Calu3 (cell line): ENCODE measurements at regions not wholly inside any gene's neighbourhood (a gene's known extent, or its start where the extent isn't known, plus 50 kb on each side); places are given as distances from the start of the nearest gene placed in this dataset.

Experiments
- BruUV-seq: library from RNA; stranded (reverse); fragments of 400-500 nt; replicated peaks from 2 replicates; lab custom pipeline; 2021; lab: Mats Ljungman, UMichigan
- CTCF ChIA-PET: fragments of 300-600 bp; sonication (Branson Sonifier 250); formaldehyde crosslinking; loops from one replicate; lab custom pipeline; 2022; ENCODE audit warnings: antibody characterized with exemption; lab: Charles Lee
- DNase-seq: peaks from one replicate; pipeline ENCODE4 v3.0.0; 2022
- H3K27ac Mint-ChIP-seq: one replicate; pipeline ENCODE4 v1.8.0; 2022; ENCODE audit warnings: mixed read lengths; ENCODE audit not compliant: unreplicated experiment
- H3K27me3 Mint-ChIP-seq: one replicate; pipeline ENCODE4 v1.8.0; 2022; ENCODE audit warnings: mixed read lengths; ENCODE audit not compliant: unreplicated experiment
- H3K36me3 Mint-ChIP-seq: one replicate; pipeline ENCODE4 v1.8.0; 2022; ENCODE audit warnings: mild to moderate bottlenecking, moderate library complexity, mixed read lengths; ENCODE audit not compliant: insufficient read depth, unreplicated experiment
- H3K4me1 Mint-ChIP-seq: one replicate; pipeline ENCODE4 v1.8.0; 2022; ENCODE audit warnings: mild to moderate bottlenecking, low read depth, mixed read lengths; ENCODE audit not compliant: unreplicated experiment
- H3K4me3 Mint-ChIP-seq: one replicate; pipeline ENCODE4 v1.8.0; 2022; ENCODE audit warnings: mild to moderate bottlenecking, low read depth, moderate library complexity, mixed read lengths; ENCODE audit not compliant: unreplicated experiment
- H3K9me3 Mint-ChIP-seq: one replicate; pipeline ENCODE4 v1.8.0; 2022; ENCODE audit warnings: low read depth, mixed read lengths; ENCODE audit not compliant: unreplicated experiment
- intact Hi-C: fragments of 100-400 bp; cut with micrococcal nuclease; formaldehyde crosslinking; loops from one replicate; pipeline ENCODE4 v1.10.0; 2022; ENCODE audit not compliant: unreplicated experiment
- TF ChIP-seq, protein P1 (sequence below): fragments of 200-600 bp; IDR thresholded peaks from one replicate; pipeline ENCODE4 v1.8.0; 2022; ENCODE audit warnings: antibody characterized with exemption; ENCODE audit not compliant: unreplicated experiment

DNA sequence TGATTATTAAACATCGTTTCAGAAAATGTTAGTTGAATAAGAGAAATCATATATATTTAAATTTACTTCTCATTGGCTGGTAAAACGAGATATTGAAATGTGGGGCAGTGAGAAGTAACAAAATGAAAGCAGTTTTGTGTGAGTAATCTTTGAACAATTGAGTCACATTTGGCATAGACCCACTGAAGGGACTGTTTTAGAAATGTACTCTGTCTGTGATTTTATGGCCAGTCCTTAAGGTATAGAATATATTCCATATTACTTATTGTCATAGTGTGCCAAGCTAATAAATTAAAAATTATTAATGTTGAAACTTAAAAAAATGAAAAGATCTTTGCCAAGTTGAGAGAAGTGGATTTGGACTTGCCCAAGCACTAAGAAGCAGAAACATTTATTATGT is 222.4 kb upstream of the COL3A1 start:
- intact Hi-C loops: no loop called here
- Mint-ChIP-seq H3K4me1 (peaks cover 6% of the 10 kb centered on the region), H3K36me3 (no peaks in the 10 kb centered on the region), H3K9me3 (no peaks in the 10 kb centered on the region), H3K27me3 (no peaks in the 10 kb centered on the region), H3K27ac (no peak overlapping the region), H3K4me3 (no peak overlapping the region)
- TF ChIP-seq, protein P1, sequence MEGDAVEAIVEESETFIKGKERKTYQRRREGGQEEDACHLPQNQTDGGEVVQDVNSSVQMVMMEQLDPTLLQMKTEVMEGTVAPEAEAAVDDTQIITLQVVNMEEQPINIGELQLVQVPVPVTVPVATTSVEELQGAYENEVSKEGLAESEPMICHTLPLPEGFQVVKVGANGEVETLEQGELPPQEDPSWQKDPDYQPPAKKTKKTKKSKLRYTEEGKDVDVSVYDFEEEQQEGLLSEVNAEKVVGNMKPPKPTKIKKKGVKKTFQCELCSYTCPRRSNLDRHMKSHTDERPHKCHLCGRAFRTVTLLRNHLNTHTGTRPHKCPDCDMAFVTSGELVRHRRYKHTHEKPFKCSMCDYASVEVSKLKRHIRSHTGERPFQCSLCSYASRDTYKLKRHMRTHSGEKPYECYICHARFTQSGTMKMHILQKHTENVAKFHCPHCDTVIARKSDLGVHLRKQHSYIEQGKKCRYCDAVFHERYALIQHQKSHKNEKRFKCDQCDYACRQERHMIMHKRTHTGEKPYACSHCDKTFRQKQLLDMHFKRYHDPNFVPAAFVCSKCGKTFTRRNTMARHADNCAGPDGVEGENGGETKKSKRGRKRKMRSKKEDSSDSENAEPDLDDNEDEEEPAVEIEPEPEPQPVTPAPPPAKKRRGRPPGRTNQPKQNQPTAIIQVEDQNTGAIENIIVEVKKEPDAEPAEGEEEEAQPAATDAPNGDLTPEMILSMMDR: no peak
- CTCF ChIA-PET: interaction anchor here (0.6 kb wide), 1 partner anchor 73 kb away, joined by 4 read pairs; no protein-coding TSS in a partner anchor
- no peak for DNase-seq
- BruUV-seq: no TSS peak

DNA sequence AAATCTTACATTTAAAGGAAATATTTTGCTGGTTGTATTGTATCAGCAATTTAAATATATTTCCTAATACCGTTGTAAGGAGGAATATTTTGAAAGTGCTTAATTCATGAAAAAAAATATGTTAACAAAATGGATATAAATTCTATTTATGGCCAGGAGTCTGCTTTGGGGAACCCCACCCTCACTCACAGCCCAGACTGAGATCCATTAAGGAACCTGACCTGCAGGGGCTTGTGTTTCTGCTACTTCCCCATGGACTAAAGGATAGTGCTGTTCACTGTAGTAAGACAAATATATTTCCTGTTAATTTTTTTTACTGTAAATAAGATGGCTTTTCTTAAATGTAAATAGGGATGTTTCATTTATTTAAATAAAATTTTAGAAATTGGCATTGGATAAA is 221.9 kb upstream of the COL3A1 start:
- Mint-ChIP-seq H3K4me3 (no peak overlapping the region), H3K27me3 (no peaks in the 10 kb centered on the region), H3K36me3 (no peaks in the 10 kb centered on the region), H3K27ac (no peak overlapping the region), H3K9me3 (peaks cover 3% of the 10 kb centered on the region), H3K4me1 (peaks cover under 1% of the 10 kb centered on the region)
- no peak for DNase-seq
- BruUV-seq: no TSS peak
- intact Hi-C loops: no loop called here
- CTCF ChIA-PET: no interaction called here
- TF ChIP-seq, protein P1: no peak

DNA sequence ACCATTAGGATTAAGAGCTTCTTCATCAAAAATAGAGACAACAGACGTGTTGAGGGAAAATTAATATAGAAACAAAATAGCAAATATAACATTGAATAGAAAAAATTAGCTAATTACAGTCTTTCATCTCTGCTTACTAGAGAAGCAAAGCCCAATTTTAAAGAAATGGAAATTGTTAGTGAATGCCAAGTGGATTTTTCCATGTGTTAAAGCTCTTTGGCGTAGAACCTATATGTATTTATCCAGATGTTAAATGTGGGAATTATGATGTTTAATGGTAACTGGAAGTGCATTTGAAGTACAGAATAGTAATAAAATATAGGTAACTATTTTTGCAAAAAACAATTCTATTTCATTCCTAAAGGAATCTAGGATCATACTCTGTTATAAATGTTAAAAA is 212.0 kb upstream of the COL3A1 start:
- TF ChIP-seq, protein P1: no peak

GRCh38 chr2:188765522-188766470 is 208.4 kb upstream of the COL3A1 start:
- BruUV-seq: no TSS peak
- Mint-ChIP-seq H3K36me3 (no peaks in the 10 kb centered on the region), H3K27me3 (no peaks in the 10 kb centered on the region), H3K4me1 (no peaks in the 10 kb centered on the region), H3K4me3 (no peak overlapping the region), H3K27ac (no peak overlapping the region), H3K9me3 (no peaks in the 10 kb centered on the region)
- DNase-seq: peak; percentile 40
- intact Hi-C loops: loop anchor here (1.0 kb wide), 1 partner anchor 213 kb away; no protein-coding TSS in a partner anchor
- CTCF ChIA-PET: no interaction called here
- TF ChIP-seq, protein P1: no peak

More for the DNA sequence above, 212.0 kb upstream of the COL3A1 start:
- H3K36me3 Mint-ChIP-seq: no peaks in the 10 kb centered on the region
- H3K4me3 Mint-ChIP-seq: no peak overlapping the region
- peaks cover 5% of the 10 kb centered on the region for H3K9me3 Mint-ChIP-seq
- no peaks in the 10 kb centered on the region for H3K4me1 Mint-ChIP-seq
- intact Hi-C loops: no loop called here
- no peak for DNase-seq
- no TSS peak for BruUV-seq
- no peak overlapping the region for H3K27ac Mint-ChIP-seq
- no peaks in the 10 kb centered on the region for H3K27me3 Mint-ChIP-seq
- CTCF ChIA-PET: no interaction called here
